ENCODE measurements at regions not wholly inside any gene's neighbourhood (a gene's known extent, or its start where the extent isn't known, plus 50 kb on each side); places are given as distances from the start of the nearest gene placed in this dataset.

GRCh38 chr10:120990831-120991230, 139.7 kb downstream of the WDR11 start:
- no peak overlapping the region for H3K27ac Mint-ChIP-seq (ENCODE audit: unreplicated experiment)
- H3K4me1 Mint-ChIP-seq (ENCODE audit: low read depth, unreplicated experiment) = no peaks in the 10 kb centered on the region
- Histone ChIP-seq H3K4me3 (ENCODE audit: low read depth, low read length) (no peak overlapping the region), H3K9me3 (peaks cover 67% of the 10 kb centered on the region), H3K27me3 (replicated peaks; ENCODE audit: control insufficient read depth, insufficient read depth, low read length) (no peaks in the 10 kb centered on the region), H3K4me1 (no peaks in the 10 kb centered on the region), H3K36me3 (ENCODE audit: control insufficient read depth, insufficient read depth, low read length) (peaks cover 1% of the 10 kb centered on the region; the same call in 1 of the 2 replicates)
- ChIA-PET POLR2A (no interaction called here), CTCF (no interaction called here)
- intact Hi-C loops (cut with micrococcal nuclease; ENCODE audit: unreplicated experiment) = no loop called here
- peaks cover 6% of the 10 kb centered on the region for H3K36me3 Mint-ChIP-seq (ENCODE audit: insufficient read depth, unreplicated experiment)
- TF ChIP-seq CTCF (IDR thresholded peaks at IDR 0.05; ENCODE audit: insufficient read depth in 1 of 2, low read depth in 1 of 2, low read length in 1 of 2, severe bottlenecking in 1 of 2, unreplicated experiment in 1 of 2) = no peak
- DNase-seq = no peak
- H3K9me3 Mint-ChIP-seq (ENCODE audit: unreplicated experiment) = peaks cover 47% of the 10 kb centered on the region
- no TSS peak for BruUV-seq (replicated peaks)
- no peaks in the 10 kb centered on the region for H3K27me3 Mint-ChIP-seq (ENCODE audit: insufficient read depth, unreplicated experiment)
- no peak overlapping the region for H3K4me3 Mint-ChIP-seq (ENCODE audit: unreplicated experiment)

- Mint-ChIP-seq H3K4me3 (ENCODE audit: unreplicated experiment) (no peak overlapping the region), H3K36me3 (ENCODE audit: insufficient read depth, unreplicated experiment) (no peaks in the 10 kb centered on the region), H3K4me1 (ENCODE audit: low read depth, unreplicated experiment) (no peaks in the 10 kb centered on the region), H3K27ac (ENCODE audit: unreplicated experiment) (no peak overlapping the region), H3K27me3 (ENCODE audit: insufficient read depth, unreplicated experiment) (no peaks in the 10 kb centered on the region), H3K9me3 (ENCODE audit: unreplicated experiment) (peaks cover 43% of the 10 kb centered on the region)
- H3K9me3 ChIP-seq = peaks cover 53% of the 10 kb centered on the region
- DNase-seq = no peak
- no TSS peak for BruUV-seq (replicated peaks)
- TF ChIP-seq CTCF (IDR thresholded peaks at IDR 0.05; ENCODE audit: insufficient read depth in 1 of 2, low read depth in 1 of 2, low read length in 1 of 2, severe bottlenecking in 1 of 2, unreplicated experiment in 1 of 2) = no peak
- peaks cover 1% of the 10 kb centered on the region; the same call in 1 of the 2 replicates for H3K36me3 ChIP-seq (ENCODE audit: control insufficient read depth, insufficient read depth, low read length)
- H3K27me3 ChIP-seq (replicated peaks; ENCODE audit: control insufficient read depth, insufficient read depth, low read length) = no peaks in the 10 kb centered on the region
- H3K4me3 ChIP-seq (ENCODE audit: low read depth, low read length) = no peak overlapping the region
- POLR2A ChIA-PET = no interaction called here
- no peaks in the 10 kb centered on the region for H3K4me1 ChIP-seq
- intact Hi-C loops (cut with micrococcal nuclease; ENCODE audit: unreplicated experiment) = no loop called here
- CTCF ChIA-PET = no interaction called here
Observed at GRCh38 chr10:120993089-120993488, 141.9 kb downstream of the WDR11 start.

- H3K9me3 Mint-ChIP-seq (ENCODE audit: unreplicated experiment) = peaks cover 25% of the 10 kb centered on the region
- Histone ChIP-seq H3K4me3 (ENCODE audit: low read depth, low read length) (no peak overlapping the region), H3K9me3 (peaks cover 32% of the 10 kb centered on the region), H3K36me3 (ENCODE audit: control insufficient read depth, insufficient read depth, low read length) (no peaks in the 10 kb centered on the region; the same call in 1 of the 2 replicates), H3K4me1 (no peaks in the 10 kb centered on the region), H3K27me3 (replicated peaks; ENCODE audit: control insufficient read depth, insufficient read depth, low read length) (no peaks in the 10 kb centered on the region)
- H3K36me3 Mint-ChIP-seq (ENCODE audit: insufficient read depth, unreplicated experiment) = no peaks in the 10 kb centered on the region
- TF ChIP-seq CTCF (IDR thresholded peaks at IDR 0.05; ENCODE audit: insufficient read depth in 1 of 2, low read depth in 1 of 2, low read length in 1 of 2, severe bottlenecking in 1 of 2, unreplicated experiment in 1 of 2) = no peak
- no peaks in the 10 kb centered on the region for H3K4me1 Mint-ChIP-seq (ENCODE audit: low read depth, unreplicated experiment)
- BruUV-seq (replicated peaks) = no TSS peak
- no peaks in the 10 kb centered on the region for H3K27me3 Mint-ChIP-seq (ENCODE audit: insufficient read depth, unreplicated experiment)
- CTCF ChIA-PET = no interaction called here
- intact Hi-C loops (cut with micrococcal nuclease; ENCODE audit: unreplicated experiment) = no loop called here
- DNase-seq = no peak
- POLR2A ChIA-PET = no interaction called here
- H3K27ac Mint-ChIP-seq (ENCODE audit: unreplicated experiment) = no peak overlapping the region
- no peak overlapping the region for H3K4me3 Mint-ChIP-seq (ENCODE audit: unreplicated experiment)
Observed at GRCh38 chr10:120995768-120996167, 144.6 kb downstream of the WDR11 start.
